ENCODE measurements at regions not wholly inside any gene's neighbourhood (a gene's known extent, or its start where the extent isn't known, plus 50 kb on each side); places are given as distances from the start of the nearest gene placed in this dataset.
A peak's percentile ranks its signal among the peaks of the same experiment; 100 is the strongest.

DNA sequence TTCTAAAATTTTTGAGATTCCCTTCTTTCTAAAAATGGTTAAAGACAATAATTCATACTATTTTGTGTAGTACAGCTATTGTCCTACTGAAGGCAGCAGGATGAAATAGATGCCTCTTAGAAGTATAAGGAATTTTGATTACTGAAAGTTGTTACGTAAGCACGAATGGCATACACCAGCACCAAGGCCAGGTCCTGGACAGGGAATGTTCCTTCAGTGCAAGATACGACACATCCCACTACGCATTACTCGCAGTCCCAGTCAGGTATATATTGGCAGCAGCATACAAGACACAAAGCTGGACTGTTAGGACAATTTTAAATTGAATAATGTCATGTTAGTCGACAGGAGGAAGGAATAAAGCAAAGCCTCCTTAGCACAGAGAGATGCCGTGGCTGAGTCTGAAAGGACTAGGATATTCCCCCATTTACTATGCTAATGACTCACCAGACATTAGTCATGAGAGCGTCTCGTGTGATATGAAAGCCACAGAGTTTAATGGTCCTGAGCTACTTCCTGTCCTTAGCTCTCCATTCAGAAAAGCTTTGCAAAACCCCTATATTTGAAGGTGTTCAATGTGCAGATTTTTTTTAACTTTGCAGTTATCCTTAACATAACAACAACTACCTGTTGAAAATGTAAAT lies 504.3 kb downstream of the FAM133A start:
- TF ChIP-seq, protein P1, sequence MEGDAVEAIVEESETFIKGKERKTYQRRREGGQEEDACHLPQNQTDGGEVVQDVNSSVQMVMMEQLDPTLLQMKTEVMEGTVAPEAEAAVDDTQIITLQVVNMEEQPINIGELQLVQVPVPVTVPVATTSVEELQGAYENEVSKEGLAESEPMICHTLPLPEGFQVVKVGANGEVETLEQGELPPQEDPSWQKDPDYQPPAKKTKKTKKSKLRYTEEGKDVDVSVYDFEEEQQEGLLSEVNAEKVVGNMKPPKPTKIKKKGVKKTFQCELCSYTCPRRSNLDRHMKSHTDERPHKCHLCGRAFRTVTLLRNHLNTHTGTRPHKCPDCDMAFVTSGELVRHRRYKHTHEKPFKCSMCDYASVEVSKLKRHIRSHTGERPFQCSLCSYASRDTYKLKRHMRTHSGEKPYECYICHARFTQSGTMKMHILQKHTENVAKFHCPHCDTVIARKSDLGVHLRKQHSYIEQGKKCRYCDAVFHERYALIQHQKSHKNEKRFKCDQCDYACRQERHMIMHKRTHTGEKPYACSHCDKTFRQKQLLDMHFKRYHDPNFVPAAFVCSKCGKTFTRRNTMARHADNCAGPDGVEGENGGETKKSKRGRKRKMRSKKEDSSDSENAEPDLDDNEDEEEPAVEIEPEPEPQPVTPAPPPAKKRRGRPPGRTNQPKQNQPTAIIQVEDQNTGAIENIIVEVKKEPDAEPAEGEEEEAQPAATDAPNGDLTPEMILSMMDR (IDR thresholded peaks at IDR 0.05; ENCODE audit: insufficient read depth, missing control alignments) = no peak
- FAIRE-seq (no peak), DNase-seq (ENCODE audit: insufficient read length, low spot score) (no peak)

DNA sequence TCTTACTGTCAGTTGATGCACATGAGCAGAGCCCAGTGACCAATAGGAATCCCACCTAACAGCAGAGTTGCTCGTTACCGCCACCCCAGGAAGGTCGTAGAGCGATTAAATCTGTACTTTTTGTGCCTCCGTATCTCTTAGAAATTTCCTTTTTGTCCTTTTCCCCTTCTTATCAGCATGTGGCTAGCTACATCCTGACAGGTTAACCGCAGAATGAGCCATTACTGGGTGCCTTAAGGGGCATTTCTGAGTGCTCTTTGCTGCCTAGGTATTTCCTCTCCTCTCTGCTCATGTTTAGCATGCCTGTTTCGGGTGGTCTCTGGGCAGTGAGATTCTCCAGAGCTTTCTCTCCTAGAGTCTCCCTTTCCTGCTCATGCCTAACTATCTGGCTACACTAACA lies 530.5 kb downstream of the FAM133A start:
- no peak for FAIRE-seq
- TF ChIP-seq, protein P1 (IDR thresholded peaks at IDR 0.05; ENCODE audit: insufficient read depth, missing control alignments) = no peak
- DNase-seq (ENCODE audit: insufficient read length, low spot score) = no peak

DNA sequence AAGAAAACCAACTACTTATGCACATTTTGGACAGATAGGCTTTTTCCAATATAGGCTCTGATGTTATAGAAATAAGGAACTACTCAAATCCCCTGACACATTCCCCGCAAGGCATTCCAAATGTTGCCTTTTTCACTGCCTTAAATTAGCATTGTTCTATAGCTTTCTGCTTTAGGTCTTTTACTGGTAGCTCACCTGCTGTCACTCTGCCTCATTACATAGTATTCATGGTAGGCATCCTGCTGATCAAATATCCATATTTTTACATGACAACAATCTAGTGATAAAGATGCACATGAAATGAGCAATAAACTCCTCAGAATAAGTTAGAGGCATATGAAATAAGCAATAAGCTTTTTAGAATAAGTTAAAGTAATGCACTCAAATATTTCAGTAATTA lies 542.7 kb downstream of the FAM133A start:
- TF ChIP-seq, protein P1 (IDR thresholded peaks at IDR 0.05; ENCODE audit: insufficient read depth, missing control alignments) = no peak
- FAIRE-seq (no peak), DNase-seq (ENCODE audit: insufficient read length, low spot score) (no peak)

DNA sequence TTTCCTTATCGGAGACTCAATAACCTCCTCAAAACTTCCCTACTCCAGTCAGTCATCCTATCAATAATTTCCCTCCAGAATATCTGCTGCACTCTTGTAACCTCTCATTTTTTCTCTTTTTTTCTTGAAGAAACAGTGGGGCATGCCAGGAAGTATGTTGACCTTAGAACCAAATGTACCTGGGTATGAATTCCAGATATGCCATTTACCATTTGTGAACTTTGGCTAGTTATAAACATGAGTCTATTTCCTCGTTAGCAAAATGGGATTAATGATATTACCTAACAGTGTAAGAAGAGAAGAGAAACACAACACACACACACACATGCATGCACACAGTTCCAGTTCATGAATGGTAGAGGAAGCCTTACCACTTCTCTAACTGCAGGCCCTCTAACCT lies 578.2 kb downstream of the FAM133A start:
- TF ChIP-seq, protein P1 (IDR thresholded peaks at IDR 0.05; ENCODE audit: insufficient read depth, missing control alignments) = no peak
- DNase-seq (ENCODE audit: insufficient read length, low spot score) (no peak), FAIRE-seq (no peak)

DNA sequence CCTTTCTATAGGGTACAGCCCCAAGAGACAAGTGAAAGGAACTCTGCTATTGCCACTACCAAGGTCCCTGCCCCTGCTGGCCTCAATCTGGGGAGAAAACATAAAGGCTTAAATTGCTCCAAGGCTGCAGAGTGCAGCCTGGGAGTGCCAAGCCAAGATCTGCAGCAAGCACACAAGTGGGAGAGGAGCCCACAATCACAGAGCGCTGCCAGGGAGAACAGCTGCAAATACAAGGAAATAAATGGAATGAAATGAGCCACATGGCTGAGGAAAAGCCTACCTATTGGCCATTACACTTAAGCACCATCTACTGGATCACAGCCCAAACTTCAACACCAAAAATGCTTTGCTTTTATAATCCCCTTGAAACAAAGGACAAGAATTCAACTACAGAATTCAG lies 582.4 kb downstream of the FAM133A start:
- no peak for FAIRE-seq
- TF ChIP-seq, protein P1 (IDR thresholded peaks at IDR 0.05; ENCODE audit: insufficient read depth, missing control alignments) = no peak
- no peak for DNase-seq (ENCODE audit: insufficient read length, low spot score)

DNA sequence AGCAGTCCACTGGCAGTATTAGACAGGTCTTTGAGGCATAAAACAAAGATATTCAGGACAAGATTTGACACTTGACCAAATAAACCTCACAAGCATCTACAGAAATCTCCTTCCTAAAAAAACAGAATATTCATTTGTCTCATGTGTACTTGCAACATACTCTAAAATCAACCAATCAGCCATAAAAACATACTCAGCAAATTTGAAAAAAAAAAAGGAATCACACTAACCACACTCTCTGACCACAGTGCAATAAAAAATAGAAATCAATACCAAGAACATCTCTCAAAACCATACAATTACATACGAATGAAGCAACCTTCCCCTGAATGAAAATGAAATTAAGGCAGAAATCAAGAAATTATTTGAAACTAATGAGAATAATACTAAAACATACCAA lies 591.3 kb downstream of the FAM133A start:
- TF ChIP-seq, protein P1 (IDR thresholded peaks at IDR 0.05; ENCODE audit: insufficient read depth, missing control alignments) = no peak
- FAIRE-seq = no peak
- no peak for DNase-seq (ENCODE audit: insufficient read length, low spot score)

DNA sequence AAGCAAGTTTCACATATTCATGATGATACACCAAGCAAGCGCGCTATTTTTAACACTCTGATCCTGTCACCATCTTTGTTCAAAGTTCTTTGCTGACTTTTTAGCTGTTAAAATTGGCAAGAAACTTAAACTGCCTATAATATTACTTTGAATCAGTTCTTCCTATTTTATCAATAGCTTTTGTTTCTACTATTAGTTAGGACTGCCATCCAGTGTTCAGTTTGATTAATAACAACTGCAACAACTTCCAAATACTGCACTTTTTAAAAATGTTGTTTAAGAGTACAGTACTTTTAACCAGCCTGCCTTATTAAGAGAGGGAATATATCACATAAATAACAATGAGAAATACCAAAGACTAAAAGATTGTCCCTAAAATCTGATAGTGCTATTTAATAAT lies 614.3 kb downstream of the FAM133A start:
- DNase-seq (ENCODE audit: insufficient read length, low spot score) (no peak), FAIRE-seq (peak; percentile 32)
- TF ChIP-seq, protein P1 (IDR thresholded peaks at IDR 0.05; ENCODE audit: insufficient read depth, missing control alignments) = peak; percentile 4
